ENCODE measurements at regions not wholly inside any gene's neighbourhood (a gene's known extent, or its start where the extent isn't known, plus 50 kb on each side); places are given as distances from the start of the nearest gene placed in this dataset.

DNA sequence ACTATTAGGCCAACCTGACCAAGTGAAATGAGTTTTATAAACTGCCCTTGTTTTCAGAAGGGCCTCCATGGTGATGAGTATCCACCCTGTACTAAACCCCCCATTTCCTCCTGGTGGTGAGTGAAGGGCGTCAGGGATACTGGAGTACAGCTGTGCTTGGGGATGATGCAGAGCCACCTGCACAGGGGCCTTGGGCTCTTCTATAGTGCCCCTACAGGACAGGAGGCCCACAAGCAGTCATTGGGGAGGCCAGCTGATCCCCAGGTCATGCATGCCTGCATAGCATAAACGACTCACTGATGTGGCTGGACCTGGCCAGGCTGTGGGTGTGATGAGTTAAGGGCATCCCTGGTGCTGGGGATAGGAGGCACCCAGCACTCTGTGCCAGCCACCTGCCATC, 114.1 kb upstream of the CELF2 start:
- H3K4me3 ChIP-seq: no peak overlapping the region
- no peak for TF ChIP-seq CTCF (IDR thresholded peaks at IDR 0.05)
- no peak overlapping the region for H3K27ac ChIP-seq
- DNase-seq (no peak), ATAC-seq (no peak)
- no peaks in the 10 kb centered on the region for H3K36me3 ChIP-seq
- H3K27me3 ChIP-seq: no peaks in the 10 kb centered on the region
- H3K9me3 ChIP-seq: no peaks in the 10 kb centered on the region
- no peaks in the 10 kb centered on the region for H3K4me1 ChIP-seq
- intact Hi-C loops (cut with DNase I): no loop called here

DNA sequence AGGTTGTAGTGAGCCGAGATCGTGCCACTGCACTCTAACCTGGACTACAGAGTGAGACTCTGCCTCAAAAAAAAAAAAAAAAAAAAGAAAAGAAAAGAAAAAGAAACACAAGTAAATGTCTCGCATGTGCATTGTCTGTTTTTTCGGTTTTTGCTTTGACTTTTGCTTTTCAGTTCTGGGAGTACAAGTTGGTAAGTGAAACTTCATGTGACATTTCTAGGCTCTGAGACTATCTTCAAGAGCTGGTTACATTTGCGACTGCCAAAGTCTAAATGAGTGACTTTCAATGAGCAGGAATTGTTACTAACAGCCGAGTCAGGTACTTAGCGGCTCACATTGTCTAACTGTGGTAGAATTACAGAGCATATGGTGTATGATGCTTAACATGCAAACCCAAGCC, 107.0 kb upstream of the CELF2 start:
- TF ChIP-seq CTCF (IDR thresholded peaks at IDR 0.05): no peak
- peak; percentile 5 for ATAC-seq
- Histone ChIP-seq H3K27me3 (no peaks in the 10 kb centered on the region), H3K4me1 (peaks cover 12% of the 10 kb centered on the region), H3K27ac (peak overlapping the region; percentile 72), H3K9me3 (no peaks in the 10 kb centered on the region), H3K36me3 (no peaks in the 10 kb centered on the region), H3K4me3 (no peak overlapping the region)
- intact Hi-C loops (cut with DNase I): no loop called here
- DNase-seq: no peak

- intact Hi-C loops (cut with DNase I): no loop called here
- peaks cover 12% of the 10 kb centered on the region for H3K4me1 ChIP-seq
- no peak for DNase-seq
- H3K4me3 ChIP-seq: peak overlapping the region; percentile 22
- H3K27me3 ChIP-seq: no peaks in the 10 kb centered on the region
- H3K36me3 ChIP-seq: no peaks in the 10 kb centered on the region
- no peak for TF ChIP-seq CTCF (IDR thresholded peaks at IDR 0.05)
- peak overlapping the region; percentile 72 for H3K27ac ChIP-seq
- no peaks in the 10 kb centered on the region for H3K9me3 ChIP-seq
- peak; percentile 53 for ATAC-seq
Observed at GRCh38 chr10:10911035-10911434, 106.6 kb upstream of the CELF2 start.

- H3K27ac ChIP-seq: peak overlapping the region; percentile 72
- no peak for TF ChIP-seq CTCF (IDR thresholded peaks at IDR 0.05)
- peak overlapping the region; percentile 22 for H3K4me3 ChIP-seq
- no peaks in the 10 kb centered on the region for H3K27me3 ChIP-seq
- DNase-seq: peak; percentile 86
- intact Hi-C loops (cut with DNase I): no loop called here
- ATAC-seq: peak; percentile 97
- H3K4me1 ChIP-seq: peaks cover 12% of the 10 kb centered on the region
- no peaks in the 10 kb centered on the region for H3K9me3 ChIP-seq
- H3K36me3 ChIP-seq: no peaks in the 10 kb centered on the region
Observed at GRCh38 chr10:10911471-10911921, 106.2 kb upstream of the CELF2 start.

GRCh38 chr10:10914144-10914543, 103.5 kb upstream of the CELF2 start:
- Histone ChIP-seq H3K36me3 (no peaks in the 10 kb centered on the region), H3K4me1 (peaks cover 12% of the 10 kb centered on the region), H3K27me3 (no peaks in the 10 kb centered on the region), H3K27ac (no peak overlapping the region), H3K4me3 (no peak overlapping the region), H3K9me3 (no peaks in the 10 kb centered on the region)
- intact Hi-C loops (cut with DNase I): no loop called here
- DNase-seq (no peak), ATAC-seq (peak; percentile 13)
- TF ChIP-seq CTCF (IDR thresholded peaks at IDR 0.05): no peak

DNA sequence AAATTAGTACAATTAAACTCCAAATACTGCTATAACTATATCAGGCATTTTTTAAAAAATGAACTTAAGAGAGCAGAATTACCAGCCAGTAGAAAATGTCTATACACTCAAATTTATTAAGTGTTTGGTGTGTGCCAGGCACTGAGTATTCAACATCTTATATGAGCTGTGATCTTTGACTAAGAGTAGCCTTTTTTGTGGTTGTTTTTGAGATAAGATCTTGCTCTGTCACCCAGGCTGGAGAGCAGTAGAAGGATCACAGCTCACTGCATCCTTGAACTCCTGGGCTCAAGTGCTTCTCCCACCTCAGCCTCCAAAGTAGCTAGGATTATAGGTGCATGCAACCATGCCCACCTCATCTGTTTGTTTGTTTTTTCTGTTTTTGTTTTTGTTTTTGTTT, 102.5 kb upstream of the CELF2 start:
- TF ChIP-seq CTCF (IDR thresholded peaks at IDR 0.05): no peak
- DNase-seq: no peak
- peaks cover 12% of the 10 kb centered on the region for H3K4me1 ChIP-seq
- no peaks in the 10 kb centered on the region for H3K27me3 ChIP-seq
- no peak overlapping the region for H3K27ac ChIP-seq
- intact Hi-C loops (cut with DNase I): no loop called here
- no peak overlapping the region for H3K4me3 ChIP-seq
- ATAC-seq: no peak
- H3K36me3 ChIP-seq: no peaks in the 10 kb centered on the region
- no peaks in the 10 kb centered on the region for H3K9me3 ChIP-seq
